HepG2 (cell line): ENCODE measurements at regions not wholly inside any gene's neighbourhood (a gene's known extent, or its start where the extent isn't known, plus 50 kb on each side); places are given as distances from the start of the nearest gene placed in this dataset.

Source experiments
- BCL6 ChIP-seq: IDR thresholded peaks from 2 replicates; pipeline ENCODE4 v1.6.1; 2016; ENCODE audit warnings: missing genetic modification reagents, missing compliant biosample characterization
- ESRRA ChIP-seq: sonication (generic); formaldehyde crosslinking; IDR thresholded peaks from 2 replicates; pipeline ENCODE4 v1.5.1; 2020; ENCODE audit warnings: mild to moderate bottlenecking, low read depth, missing genetic modification reagents
- GTF3A ChIP-seq: sonication (generic); formaldehyde crosslinking; conservative IDR thresholded peaks from 2 replicates; pipeline ENCODE4 v1.4.0; 2020; ENCODE audit warnings: mild to moderate bottlenecking, missing genetic modification reagents
- HNRNPH1 ChIP-seq: fragments of 200-400 bp; formaldehyde crosslinking; optimal IDR thresholded peaks from 2 replicates; pipeline ENCODE3; 2017; ENCODE audit warnings: mild to moderate bottlenecking, low read depth, low read length
- RAD51 ChIP-seq: fragments of 450-650 bp; IDR thresholded peaks from 2 replicates; pipeline ENCODE4 v1.6.1; 2016; ENCODE audit warnings: borderline replicate concordance
- ZNF207 ChIP-seq: fragments of 450-650 bp; IDR thresholded peaks from 2 replicates; pipeline ENCODE4 v1.6.1; 2016; ENCODE audit warnings: antibody characterized with exemption, borderline replicate concordance
- TF ChIP-seq, protein P1 (sequence below): sonication (generic); formaldehyde crosslinking; IDR thresholded peaks from 2 replicates; pipeline ENCODE4 v1.5.0; 2020; ENCODE audit warnings: mild to moderate bottlenecking, missing genetic modification reagents, moderate library complexity
- TF ChIP-seq, protein P2 (sequence below): sonication (generic); formaldehyde crosslinking; IDR thresholded peaks from 2 replicates; pipeline ENCODE4 v1.8.1; 2022; ENCODE audit warnings: low read depth, mild to moderate bottlenecking, missing genetic modification reagents

DNA sequence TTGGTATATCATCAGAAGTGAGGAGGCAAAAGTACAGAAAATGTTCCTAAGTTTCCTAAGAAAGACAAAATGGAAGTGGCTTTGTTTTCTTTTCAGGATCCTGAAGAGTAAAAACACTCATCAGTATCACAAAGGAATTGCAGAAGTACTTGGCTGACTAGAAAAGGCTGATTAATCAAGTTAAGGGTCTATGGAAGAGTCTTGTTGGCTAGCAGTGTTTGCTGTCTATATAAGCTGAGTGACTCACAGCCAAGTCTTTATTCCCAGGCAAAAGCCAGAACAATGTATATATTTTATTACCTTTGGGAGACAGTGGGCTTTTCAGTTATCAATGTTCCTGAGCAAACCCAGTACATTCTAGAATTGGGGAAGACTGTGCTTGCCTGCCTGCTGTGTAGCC lies 777.0 kb downstream of the PLA2G4A start:
- TF ChIP-seq GTF3A (CRISPR knock-in tag) = no peak
- TF ChIP-seq, protein P1, sequence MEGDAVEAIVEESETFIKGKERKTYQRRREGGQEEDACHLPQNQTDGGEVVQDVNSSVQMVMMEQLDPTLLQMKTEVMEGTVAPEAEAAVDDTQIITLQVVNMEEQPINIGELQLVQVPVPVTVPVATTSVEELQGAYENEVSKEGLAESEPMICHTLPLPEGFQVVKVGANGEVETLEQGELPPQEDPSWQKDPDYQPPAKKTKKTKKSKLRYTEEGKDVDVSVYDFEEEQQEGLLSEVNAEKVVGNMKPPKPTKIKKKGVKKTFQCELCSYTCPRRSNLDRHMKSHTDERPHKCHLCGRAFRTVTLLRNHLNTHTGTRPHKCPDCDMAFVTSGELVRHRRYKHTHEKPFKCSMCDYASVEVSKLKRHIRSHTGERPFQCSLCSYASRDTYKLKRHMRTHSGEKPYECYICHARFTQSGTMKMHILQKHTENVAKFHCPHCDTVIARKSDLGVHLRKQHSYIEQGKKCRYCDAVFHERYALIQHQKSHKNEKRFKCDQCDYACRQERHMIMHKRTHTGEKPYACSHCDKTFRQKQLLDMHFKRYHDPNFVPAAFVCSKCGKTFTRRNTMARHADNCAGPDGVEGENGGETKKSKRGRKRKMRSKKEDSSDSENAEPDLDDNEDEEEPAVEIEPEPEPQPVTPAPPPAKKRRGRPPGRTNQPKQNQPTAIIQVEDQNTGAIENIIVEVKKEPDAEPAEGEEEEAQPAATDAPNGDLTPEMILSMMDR (CRISPR knock-in tag) = no peak
- TF ChIP-seq ZNF207 = no peak
- TF ChIP-seq RAD51 = no peak
- TF ChIP-seq, protein P2, sequence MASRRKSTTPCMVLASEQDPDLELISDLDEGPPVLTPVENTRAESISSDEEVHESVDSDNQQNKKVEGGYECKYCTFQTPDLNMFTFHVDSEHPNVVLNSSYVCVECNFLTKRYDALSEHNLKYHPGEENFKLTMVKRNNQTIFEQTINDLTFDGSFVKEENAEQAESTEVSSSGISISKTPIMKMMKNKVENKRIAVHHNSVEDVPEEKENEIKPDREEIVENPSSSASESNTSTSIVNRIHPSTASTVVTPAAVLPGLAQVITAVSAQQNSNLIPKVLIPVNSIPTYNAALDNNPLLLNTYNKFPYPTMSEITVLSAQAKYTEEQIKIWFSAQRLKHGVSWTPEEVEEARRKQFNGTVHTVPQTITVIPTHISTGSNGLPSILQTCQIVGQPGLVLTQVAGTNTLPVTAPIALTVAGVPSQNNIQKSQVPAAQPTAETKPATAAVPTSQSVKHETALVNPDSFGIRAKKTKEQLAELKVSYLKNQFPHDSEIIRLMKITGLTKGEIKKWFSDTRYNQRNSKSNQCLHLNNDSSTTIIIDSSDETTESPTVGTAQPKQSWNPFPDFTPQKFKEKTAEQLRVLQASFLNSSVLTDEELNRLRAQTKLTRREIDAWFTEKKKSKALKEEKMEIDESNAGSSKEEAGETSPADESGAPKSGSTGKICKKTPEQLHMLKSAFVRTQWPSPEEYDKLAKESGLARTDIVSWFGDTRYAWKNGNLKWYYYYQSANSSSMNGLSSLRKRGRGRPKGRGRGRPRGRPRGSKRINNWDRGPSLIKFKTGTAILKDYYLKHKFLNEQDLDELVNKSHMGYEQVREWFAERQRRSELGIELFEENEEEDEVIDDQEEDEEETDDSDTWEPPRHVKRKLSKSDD (CRISPR knock-in tag) = no peak
- TF ChIP-seq BCL6 (CRISPR knock-in tag) = no peak
- TF ChIP-seq ESRRA (CRISPR knock-in tag) = no peak
- no peak for TF ChIP-seq HNRNPH1
